Ovary (tissue), 3 donors: ENCODE measurements at regions not wholly inside any gene's neighbourhood (a gene's known extent, or its start where the extent isn't known, plus 50 kb on each side); places are given as distances from the start of the nearest gene placed in this dataset.

ENCODE experiments used
- POLR2A ChIP-seq: fragments of 450-650 bp; IDR thresholded peaks from one replicate; pipeline ENCODE4 v1.6.1; 2017; ENCODE audit warnings: antibody characterized with exemption, mild to moderate bottlenecking, moderate library complexity
- TF ChIP-seq, protein P1 (sequence below), 3 donors: fragments of 450-650 bp in 2 of 3; fragments of 200-600 bp in 1 of 3; IDR thresholded peaks; one replicate each; pipeline versions ENCODE4 v1.5.1 to v1.8.0; 2016 to 2022; ENCODE audit warnings: antibody characterized with exemption in 3 of 3, mild to moderate bottlenecking in 1 of 3
- donor health status: DM: no; HTN: no; CAD: no.

DNA sequence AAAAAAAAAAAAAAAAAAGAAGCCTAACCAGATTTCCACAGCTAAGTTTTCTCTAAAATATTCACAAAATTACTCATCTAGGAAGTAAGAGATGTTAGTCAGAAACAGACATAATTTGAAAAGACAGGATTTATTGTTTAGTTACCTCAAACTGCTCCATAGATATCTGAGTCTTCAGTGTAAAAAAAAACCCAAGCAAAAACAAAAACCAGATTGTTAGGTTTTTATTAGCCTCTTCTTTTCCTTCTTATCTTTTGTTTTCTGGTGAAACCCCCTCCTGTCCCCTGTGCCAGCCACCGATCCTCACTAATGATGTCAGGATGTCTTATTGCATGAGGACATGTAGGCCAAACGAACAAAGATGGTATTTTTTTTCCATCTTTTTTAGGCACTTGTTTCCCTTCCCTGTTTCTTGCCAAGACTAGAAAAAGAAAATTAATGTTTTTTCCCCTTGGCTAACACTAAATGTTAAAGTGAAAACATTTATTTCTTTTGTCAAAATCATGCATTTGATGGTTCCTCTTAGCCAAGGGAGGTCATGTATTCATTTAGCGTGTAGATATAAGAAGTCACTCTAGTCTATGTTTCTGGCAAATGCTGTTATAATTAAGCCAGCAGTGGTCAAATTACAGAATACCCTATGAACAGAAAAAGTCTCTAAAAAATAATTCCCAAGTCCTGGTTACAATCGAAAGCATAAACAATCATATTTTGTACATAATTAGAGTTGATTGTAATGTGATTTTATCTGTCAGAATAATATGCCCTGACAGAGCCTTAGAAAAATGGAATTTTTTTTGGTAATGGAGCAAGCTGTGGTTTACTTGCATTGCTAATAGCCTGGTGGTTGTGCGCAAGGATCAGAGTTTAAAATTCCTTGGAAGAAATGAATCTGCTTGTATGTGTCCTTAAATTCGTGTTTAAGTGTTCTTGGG, 702.4 kb upstream of the FZD8 start:
- TF ChIP-seq, protein P1, sequence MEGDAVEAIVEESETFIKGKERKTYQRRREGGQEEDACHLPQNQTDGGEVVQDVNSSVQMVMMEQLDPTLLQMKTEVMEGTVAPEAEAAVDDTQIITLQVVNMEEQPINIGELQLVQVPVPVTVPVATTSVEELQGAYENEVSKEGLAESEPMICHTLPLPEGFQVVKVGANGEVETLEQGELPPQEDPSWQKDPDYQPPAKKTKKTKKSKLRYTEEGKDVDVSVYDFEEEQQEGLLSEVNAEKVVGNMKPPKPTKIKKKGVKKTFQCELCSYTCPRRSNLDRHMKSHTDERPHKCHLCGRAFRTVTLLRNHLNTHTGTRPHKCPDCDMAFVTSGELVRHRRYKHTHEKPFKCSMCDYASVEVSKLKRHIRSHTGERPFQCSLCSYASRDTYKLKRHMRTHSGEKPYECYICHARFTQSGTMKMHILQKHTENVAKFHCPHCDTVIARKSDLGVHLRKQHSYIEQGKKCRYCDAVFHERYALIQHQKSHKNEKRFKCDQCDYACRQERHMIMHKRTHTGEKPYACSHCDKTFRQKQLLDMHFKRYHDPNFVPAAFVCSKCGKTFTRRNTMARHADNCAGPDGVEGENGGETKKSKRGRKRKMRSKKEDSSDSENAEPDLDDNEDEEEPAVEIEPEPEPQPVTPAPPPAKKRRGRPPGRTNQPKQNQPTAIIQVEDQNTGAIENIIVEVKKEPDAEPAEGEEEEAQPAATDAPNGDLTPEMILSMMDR (IDR thresholded peaks at IDR 0.05), result no peak
- TF ChIP-seq POLR2A, result no peak
